ENCODE measurements at regions not wholly inside any gene's neighbourhood (a gene's known extent, or its start where the extent isn't known, plus 50 kb on each side); places are given as distances from the start of the nearest gene placed in this dataset.
"Not testable (repeated sequence)": the region's sequence is repeated elsewhere in the genome, so short reads cannot be mapped to it uniquely, and the experiment has no call there.

GRCh38 chr4:115187136-115187535, 73.7 kb upstream of the NDST4 start:
- no peak for DNase-seq

- DNase-seq = not testable (repeated sequence)
Observed at GRCh38 chr4:115179438-115180062, 66.1 kb upstream of the NDST4 start.

GRCh38 chr4:115178687-115179086, 65.3 kb upstream of the NDST4 start:
- DNase-seq = not testable (repeated sequence)

- no peak for DNase-seq
Observed at GRCh38 chr4:115171220-115171619, 57.8 kb upstream of the NDST4 start.

DNA sequence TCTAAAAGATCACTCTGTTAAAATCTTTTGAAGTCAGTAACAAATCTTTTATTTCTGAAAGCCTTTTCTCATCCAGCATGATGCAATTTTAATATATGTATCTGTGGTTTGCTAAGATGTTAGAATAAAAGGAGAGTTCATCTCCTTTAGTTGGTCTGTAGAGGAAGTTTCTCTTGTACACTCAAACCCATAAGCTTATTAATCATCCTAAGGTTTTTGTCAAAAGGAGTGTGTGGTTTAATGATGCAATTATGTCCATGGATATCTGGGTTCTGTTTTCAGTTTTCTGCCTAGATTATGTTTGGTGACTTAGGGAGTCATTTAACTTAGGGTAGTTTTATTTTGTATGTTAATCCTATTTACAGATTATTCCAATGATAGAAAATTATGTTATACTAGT, 52.1 kb upstream of the NDST4 start:
- no peak for DNase-seq

Data from NCI-H187 treated with DMSO at 0.1 percent for 48 hours (cell line).